OCI-LY1 (cell line): ENCODE measurements at regions not wholly inside any gene's neighbourhood (a gene's known extent, or its start where the extent isn't known, plus 50 kb on each side); places are given as distances from the start of the nearest gene placed in this dataset.

Experiments used
- H2AFZ ChIP-seq: fragments of 200-600 bp; sonication (generic), shearing (Covaris generic); 2 replicates; pipeline ENCODE4 v1.6.0; 2014; ENCODE audit warnings: antibody characterized with exemption, mild to moderate bottlenecking, low read length
- H3F3A ChIP-seq: fragments of 200-600 bp; sonication (generic), shearing (Covaris generic); 2 replicates; pipeline ENCODE4 v1.6.0; 2014; ENCODE audit warnings: mild to moderate bottlenecking, antibody characterized with exemption, low read length, moderate library complexity; ENCODE audit not compliant: insufficient read depth
- H3K27ac ChIP-seq: fragments of 200-600 bp; sonication (generic); 2 replicates; pipeline ENCODE4 v1.5.1; 2014; ENCODE audit warnings: low read length, mixed run types, mild to moderate bottlenecking, low read depth; ENCODE audit not compliant: poor library complexity, severe bottlenecking
- H3K27me3 ChIP-seq: fragments of 200-600 bp; sonication (generic); 2 replicates; pipeline ENCODE4 v1.6.0; 2014; ENCODE audit warnings: antibody characterized with exemption, mild to moderate bottlenecking, low read length, moderate library complexity; ENCODE audit not compliant: insufficient read depth
- H3K36me3 ChIP-seq: fragments of 200-600 bp; sonication (generic); 2 replicates; pipeline ENCODE4 v1.6.1; 2014; ENCODE audit warnings: mild to moderate bottlenecking, antibody characterized with exemption, low read length, moderate library complexity, mixed read lengths; ENCODE audit not compliant: insufficient read depth
- H3K4me1 ChIP-seq: fragments of 200-600 bp; sonication (generic); 2 replicates; pipeline ENCODE4 v1.5.1; 2014; ENCODE audit warnings: mild to moderate bottlenecking, low read length, moderate library complexity; ENCODE audit not compliant: insufficient read depth, severe bottlenecking
- H3K4me2 ChIP-seq: fragments of 200-600 bp; sonication (generic), shearing (Covaris generic); 2 replicates; pipeline ENCODE4 v1.6.1; 2014; ENCODE audit warnings: low read length
- H3K4me3 ChIP-seq: fragments of 200-600 bp; sonication (generic); 2 replicates; pipeline ENCODE4 v1.5.1; 2014; ENCODE audit warnings: low read length, low read depth, mild to moderate bottlenecking, mixed read lengths; ENCODE audit not compliant: poor library complexity, severe bottlenecking
- H3K79me2 ChIP-seq: fragments of 200-600 bp; shearing (Covaris generic); 2 replicates; pipeline ENCODE4 v1.6.1; 2016; ENCODE audit warnings: mixed run types, low read length, mixed read lengths; ENCODE audit not compliant: insufficient read depth
- H3K9ac ChIP-seq: fragments of 200-600 bp; sonication (generic), shearing (Covaris generic); 2 replicates; pipeline ENCODE4 v1.6.1; 2014; ENCODE audit warnings: mild to moderate bottlenecking, low read length, mixed read lengths
- H3K9me2 ChIP-seq: fragments of 200-600 bp; sonication (generic), shearing (Covaris generic); 2 replicates; pipeline ENCODE4 v1.6.1; 2014; ENCODE audit warnings: low read depth, mild to moderate bottlenecking, low read length, mixed read lengths
- H3K9me3 ChIP-seq: fragments of 200-600 bp; shearing (Covaris generic); 2 replicates; pipeline ENCODE4 v1.6.1; 2014; ENCODE audit warnings: low read length, mixed read lengths
- H4K20me1 ChIP-seq: fragments of 200-600 bp; sonication (generic), shearing (Covaris generic); 2 replicates; pipeline ENCODE4 v1.6.0; 2016; ENCODE audit warnings: mild to moderate bottlenecking, low read length; ENCODE audit not compliant: insufficient read depth
- EZH2 ChIP-seq: fragments of 200-600 bp; sonication (generic), shearing (Covaris generic); IDR thresholded peaks from 2 replicates; pipeline ENCODE4 v1.8.0; 2017; ENCODE audit warnings: borderline replicate concordance, mixed run types, mild to moderate bottlenecking, antibody characterized with exemption, low read length, moderate library complexity, mixed read lengths
- TF ChIP-seq, protein P1 (sequence below): fragments of 200-600 bp; sonication (generic), shearing (Covaris generic); IDR thresholded peaks from 2 replicates; pipeline ENCODE4 v1.5.1; 2017; ENCODE audit warnings: mild to moderate bottlenecking, antibody characterized with exemption, low read length, moderate library complexity, mixed read lengths

DNA sequence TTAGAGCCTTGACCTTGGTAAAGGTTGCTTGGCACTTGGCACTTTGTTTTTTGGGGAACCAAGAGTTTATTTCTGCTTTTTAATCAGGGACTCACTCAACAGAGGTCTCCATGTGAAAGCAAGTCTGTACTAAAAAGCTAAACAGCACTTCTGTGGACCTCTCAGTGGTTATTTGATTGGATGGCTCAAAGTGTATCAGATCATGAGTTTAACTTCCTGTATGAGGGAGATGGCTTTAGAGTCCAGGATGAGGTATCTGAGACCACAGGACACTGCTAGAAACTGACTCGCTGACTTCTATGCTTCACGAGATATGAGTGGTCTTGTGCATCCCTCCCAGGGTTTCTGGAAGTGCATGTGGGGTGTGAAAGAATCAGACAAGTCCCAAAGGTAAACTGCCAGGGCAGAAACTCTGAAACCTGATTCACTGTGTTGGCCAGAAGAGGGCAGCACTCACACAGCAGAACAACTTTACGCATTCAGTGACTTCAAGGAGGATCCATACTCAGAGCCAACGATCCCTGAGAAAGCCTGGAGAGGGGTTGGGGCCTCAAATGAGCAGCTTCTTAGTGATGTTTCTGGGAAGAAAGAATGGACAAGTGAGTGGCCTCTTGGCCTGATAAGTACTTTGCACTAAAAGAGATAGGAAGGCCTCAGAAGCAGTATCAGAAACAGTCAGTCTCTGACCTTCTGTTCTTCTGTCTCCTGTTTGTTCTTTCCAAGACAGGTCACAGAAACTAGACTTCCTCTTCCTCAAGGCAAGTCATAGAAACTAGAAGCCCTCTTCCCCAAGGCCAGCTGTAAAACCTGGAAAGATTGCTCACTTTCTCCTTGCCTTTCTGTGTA is 220.3 kb upstream of the CXCL13 start:
- Histone ChIP-seq H3F3A (no peaks in the 10 kb centered on the region), H2AFZ (no peak overlapping the region), H3K4me3 (no peak overlapping the region), H3K27ac (no peak overlapping the region), H3K9me3 (no peaks in the 10 kb centered on the region), H4K20me1 (no peaks in the 10 kb centered on the region), H3K9me2 (no peaks in the 10 kb centered on the region), H3K27me3 (no peaks in the 10 kb centered on the region), H3K36me3 (no peaks in the 10 kb centered on the region), H3K79me2 (no peaks in the 10 kb centered on the region), H3K4me2 (no peak overlapping the region), H3K9ac (no peak overlapping the region), H3K4me1 (no peaks in the 10 kb centered on the region)
- no peak for TF ChIP-seq EZH2
- TF ChIP-seq, protein P1, sequence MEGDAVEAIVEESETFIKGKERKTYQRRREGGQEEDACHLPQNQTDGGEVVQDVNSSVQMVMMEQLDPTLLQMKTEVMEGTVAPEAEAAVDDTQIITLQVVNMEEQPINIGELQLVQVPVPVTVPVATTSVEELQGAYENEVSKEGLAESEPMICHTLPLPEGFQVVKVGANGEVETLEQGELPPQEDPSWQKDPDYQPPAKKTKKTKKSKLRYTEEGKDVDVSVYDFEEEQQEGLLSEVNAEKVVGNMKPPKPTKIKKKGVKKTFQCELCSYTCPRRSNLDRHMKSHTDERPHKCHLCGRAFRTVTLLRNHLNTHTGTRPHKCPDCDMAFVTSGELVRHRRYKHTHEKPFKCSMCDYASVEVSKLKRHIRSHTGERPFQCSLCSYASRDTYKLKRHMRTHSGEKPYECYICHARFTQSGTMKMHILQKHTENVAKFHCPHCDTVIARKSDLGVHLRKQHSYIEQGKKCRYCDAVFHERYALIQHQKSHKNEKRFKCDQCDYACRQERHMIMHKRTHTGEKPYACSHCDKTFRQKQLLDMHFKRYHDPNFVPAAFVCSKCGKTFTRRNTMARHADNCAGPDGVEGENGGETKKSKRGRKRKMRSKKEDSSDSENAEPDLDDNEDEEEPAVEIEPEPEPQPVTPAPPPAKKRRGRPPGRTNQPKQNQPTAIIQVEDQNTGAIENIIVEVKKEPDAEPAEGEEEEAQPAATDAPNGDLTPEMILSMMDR, result peak; percentile 82

DNA sequence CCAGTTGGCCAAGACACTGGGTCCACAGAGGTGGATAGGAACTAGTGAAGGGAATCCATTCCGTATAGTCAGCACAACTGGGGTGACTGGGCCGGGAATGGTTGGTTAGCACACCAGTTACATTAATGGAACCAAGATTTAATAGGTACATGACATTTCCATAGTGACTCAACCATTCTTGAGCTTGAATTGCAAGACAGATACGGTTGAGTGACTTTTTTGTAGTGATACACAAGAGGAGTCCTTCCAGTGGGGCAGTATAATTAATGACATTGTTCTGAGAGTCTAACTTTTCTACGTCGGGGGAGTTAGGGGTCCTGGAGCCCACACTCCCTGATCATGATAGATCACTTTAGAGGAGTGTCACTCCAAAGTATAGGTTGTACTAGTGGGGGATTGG is 211.6 kb upstream of the CXCL13 start:
- no peaks in the 10 kb centered on the region for H4K20me1 ChIP-seq

DNA sequence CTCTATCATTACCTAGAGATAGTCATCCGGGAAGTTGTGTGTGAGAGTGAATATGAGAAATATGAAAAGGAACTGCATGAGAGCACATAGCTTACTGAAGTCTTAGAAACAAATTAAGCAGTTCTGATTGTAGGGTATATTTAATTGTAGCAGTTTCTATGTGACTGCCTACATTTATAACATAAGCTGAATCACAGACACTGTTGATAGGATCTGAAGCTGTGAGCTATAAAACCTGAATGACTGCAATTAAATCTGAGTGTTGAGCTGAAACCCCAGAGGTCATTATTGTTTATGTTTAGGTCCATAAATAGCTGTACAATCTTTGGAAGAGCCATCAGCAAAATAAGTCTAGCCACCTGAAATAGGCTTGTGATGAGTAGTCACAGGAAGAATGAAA is 210.1 kb upstream of the CXCL13 start:
- Histone ChIP-seq H3K36me3 (no peaks in the 10 kb centered on the region), H2AFZ (no peak overlapping the region), H3K4me3 (no peak overlapping the region), H3K4me2 (no peak overlapping the region), H3K27me3 (no peaks in the 10 kb centered on the region), H4K20me1 (no peaks in the 10 kb centered on the region), H3K4me1 (no peaks in the 10 kb centered on the region), H3K27ac (no peak overlapping the region), H3K9me3 (no peaks in the 10 kb centered on the region), H3F3A (no peaks in the 10 kb centered on the region), H3K9me2 (no peaks in the 10 kb centered on the region), H3K9ac (no peak overlapping the region), H3K79me2 (no peaks in the 10 kb centered on the region)
- TF ChIP-seq EZH2, result no peak
- TF ChIP-seq, protein P1, result no peak

More for the DNA sequence above, 211.6 kb upstream of the CXCL13 start:
- no peak overlapping the region for H3K9ac ChIP-seq
- no peak overlapping the region for H3K27ac ChIP-seq
- no peak overlapping the region for H3K4me2 ChIP-seq
- H3K9me3 ChIP-seq, result no peaks in the 10 kb centered on the region
- no peaks in the 10 kb centered on the region for H3K27me3 ChIP-seq
- TF ChIP-seq EZH2, result no peak
- TF ChIP-seq, protein P1, result no peak
- H2AFZ ChIP-seq, result no peak overlapping the region
- H3K4me1 ChIP-seq, result no peaks in the 10 kb centered on the region
- H3F3A ChIP-seq, result no peaks in the 10 kb centered on the region
- H3K4me3 ChIP-seq, result no peak overlapping the region
- no peaks in the 10 kb centered on the region for H3K36me3 ChIP-seq
- no peaks in the 10 kb centered on the region for H3K79me2 ChIP-seq
- no peaks in the 10 kb centered on the region for H3K9me2 ChIP-seq
